SK-N-SH treated with all-trans-retinoic acid at 6 μM for 48 hours (cell line): ENCODE measurements at regions not wholly inside any gene's neighbourhood (a gene's known extent, or its start where the extent isn't known, plus 50 kb on each side); places are given as distances from the start of the nearest gene placed in this dataset.
"Not testable (repeated sequence)": the region's sequence is repeated elsewhere in the genome, so short reads cannot be mapped to it uniquely, and the experiment has no call there.

Experiments used
- ATAC-seq: fragments of 200-7000 bp; cut with Tn5 transposase; 3 replicates; pipeline ENCODE4 v1.9.1; 2020; ENCODE audit warnings: mild to moderate bottlenecking, moderate library complexity
- ARNTL ChIP-seq: fragments of 450-650 bp; formaldehyde crosslinking; IDR thresholded peaks from 2 replicates; pipeline ENCODE4 v1.5.0; 2020; ENCODE audit warnings: low read depth, mild to moderate bottlenecking, moderate library complexity, borderline replicate concordance
- BACH2 ChIP-seq: fragments of 250-450 bp; sonication (Bioruptor Pico); IDR thresholded peaks from 2 replicates; pipeline ENCODE4 v1.9.0; 2021; ENCODE audit warnings: mild to moderate bottlenecking, borderline replicate concordance
- CREB5 ChIP-seq: fragments of 250-450 bp; sonication (Bioruptor Pico); IDR thresholded peaks from 2 replicates; pipeline ENCODE4 v1.5.1; 2020; ENCODE audit warnings: low read depth, mild to moderate bottlenecking, moderate library complexity
- CSRNP3 ChIP-seq: fragments of 250-450 bp; sonication (Bioruptor Pico); IDR thresholded peaks from 2 replicates; pipeline ENCODE4 v1.5.1; 2021; ENCODE audit warnings: mild to moderate bottlenecking, moderate library complexity
- GLIS3 ChIP-seq: fragments of 250-450 bp; sonication (Bioruptor Pico); IDR thresholded peaks from 2 replicates; pipeline ENCODE4 v1.5.0; 2020; ENCODE audit warnings: mild to moderate bottlenecking, moderate library complexity
- ISL1 ChIP-seq: fragments of 250-450 bp; sonication (Bioruptor Pico); IDR thresholded peaks from 2 replicates; pipeline ENCODE4 v2.1.2; 2022; ENCODE audit warnings: mild to moderate bottlenecking, moderate library complexity
- OSR1 ChIP-seq: fragments of 250-450 bp; sonication (Bioruptor Pico); IDR thresholded peaks from 2 replicates; pipeline ENCODE4 v1.8.0; 2022; ENCODE audit warnings: moderate library complexity, mild to moderate bottlenecking, inconsistent platforms
- PATZ1 ChIP-seq: fragments of 250-450 bp; sonication (Bioruptor Pico); IDR thresholded peaks from 2 replicates; pipeline ENCODE4 v1.8.0; 2020; ENCODE audit warnings: mild to moderate bottlenecking, moderate library complexity, borderline replicate concordance
- POU6F1 ChIP-seq: fragments of 250-450 bp; sonication (Bioruptor Pico); IDR thresholded peaks from 2 replicates; pipeline ENCODE4 v1.8.0; 2021; ENCODE audit warnings: low read depth, mild to moderate bottlenecking, moderate library complexity, borderline replicate concordance
- PPARA ChIP-seq: fragments of 250-450 bp; sonication (Bioruptor Pico); IDR thresholded peaks from 2 replicates; pipeline ENCODE4 v1.5.0; 2020; ENCODE audit warnings: mild to moderate bottlenecking, borderline replicate concordance
- RARB ChIP-seq: fragments of 250-450 bp; sonication (Bioruptor Pico); IDR thresholded peaks from 2 replicates; pipeline ENCODE4 v1.8.0; 2021; ENCODE audit warnings: mild to moderate bottlenecking, moderate library complexity
- SNAI2 ChIP-seq: fragments of 250-450 bp; sonication (Bioruptor Pico); IDR thresholded peaks from 2 replicates; pipeline ENCODE4 v1.5.0; 2020; ENCODE audit warnings: mild to moderate bottlenecking, moderate library complexity
- TCF4 ChIP-seq: fragments of 250-450 bp; sonication (Bioruptor Pico); IDR thresholded peaks from 2 replicates; pipeline ENCODE4 v1.8.0; 2021; ENCODE audit warnings: mild to moderate bottlenecking, moderate library complexity, borderline replicate concordance
- TOX ChIP-seq: fragments of 250-450 bp; sonication (Bioruptor Pico); IDR thresholded peaks from 2 replicates; pipeline ENCODE4 v1.8.0; 2021; ENCODE audit warnings: mild to moderate bottlenecking, moderate library complexity, borderline replicate concordance
- TSHZ2 ChIP-seq: fragments of 250-450 bp; sonication (Bioruptor Pico); IDR thresholded peaks from 2 replicates; pipeline ENCODE4 v1.5.0; 2020; ENCODE audit warnings: mild to moderate bottlenecking, moderate library complexity
- ZC3H10 ChIP-seq: fragments of 250-450 bp; sonication (Bioruptor Pico); IDR thresholded peaks from 2 replicates; pipeline ENCODE4 v1.5.1; 2021; ENCODE audit warnings: mild to moderate bottlenecking, moderate library complexity
- ZFP3 ChIP-seq: fragments of 250-450 bp; sonication (Bioruptor Pico); IDR thresholded peaks from 2 replicates; pipeline ENCODE4 v1.5.0; 2020; ENCODE audit warnings: mild to moderate bottlenecking, moderate library complexity
- ZFP30 ChIP-seq: fragments of 450-650 bp; formaldehyde crosslinking; IDR thresholded peaks from 2 replicates; pipeline ENCODE4 v1.5.0; 2022; ENCODE audit warnings: mild to moderate bottlenecking, moderate library complexity
- ZNF565 ChIP-seq: fragments of 450-650 bp; formaldehyde crosslinking; conservative IDR thresholded peaks from 2 replicates; pipeline ENCODE4 v1.5.0; 2020; ENCODE audit warnings: low read depth, mild to moderate bottlenecking, moderate library complexity
- ZNF8 ChIP-seq: fragments of 450-650 bp; formaldehyde crosslinking; IDR thresholded peaks from 2 replicates; pipeline ENCODE4 v1.5.0; 2020; ENCODE audit warnings: mild to moderate bottlenecking, moderate library complexity

GRCh38 chr4:52511825-52512224 lies 147.3 kb downstream of the USP46 start:
- TF ChIP-seq ZFP30 (CRISPR knock-in tag) (no peak), ISL1 (CRISPR knock-in tag) (no peak), ZNF8 (CRISPR knock-in tag) (no peak), POU6F1 (CRISPR knock-in tag) (no peak), PPARA (CRISPR knock-in tag) (no peak), GLIS3 (CRISPR knock-in tag) (no peak), TSHZ2 (no peak), OSR1 (CRISPR knock-in tag) (no peak), ARNTL (CRISPR knock-in tag) (no peak), CREB5 (CRISPR knock-in tag) (no peak), CSRNP3 (no peak), RARB (CRISPR knock-in tag) (no peak), TCF4 (CRISPR knock-in tag) (no peak), ZNF565 (CRISPR knock-in tag) (no peak)
- no peak for ATAC-seq

- no peak for ATAC-seq
- no peak for TF ChIP-seq TSHZ2
- no peak for TF ChIP-seq ZC3H10 (CRISPR knock-in tag)
- TF ChIP-seq ZFP30 (CRISPR knock-in tag): no peak
- no peak for TF ChIP-seq PATZ1 (CRISPR knock-in tag)
- TF ChIP-seq ZNF565 (CRISPR knock-in tag): no peak
- TF ChIP-seq OSR1 (CRISPR knock-in tag): no peak
- TF ChIP-seq POU6F1 (CRISPR knock-in tag): no peak
- no peak for TF ChIP-seq TOX
- no peak for TF ChIP-seq RARB (CRISPR knock-in tag)
- no peak for TF ChIP-seq ISL1 (CRISPR knock-in tag)
- TF ChIP-seq TCF4 (CRISPR knock-in tag): no peak
- no peak for TF ChIP-seq SNAI2 (CRISPR knock-in tag)
- TF ChIP-seq CREB5 (CRISPR knock-in tag): no peak
- no peak for TF ChIP-seq ZFP3 (CRISPR knock-in tag)
- TF ChIP-seq BACH2 (CRISPR knock-in tag): no peak
Measured at GRCh38 chr4:52512291-52512690, 146.8 kb downstream of the USP46 start.

GRCh38 chr4:52522093-52522492 lies 137.0 kb downstream of the USP46 start:
- ATAC-seq: not testable (repeated sequence)
